Inflammatory macrophage treated with lipopolysaccharide for 4 hours (primary cell): ENCODE measurements at regions not wholly inside any gene's neighbourhood (a gene's known extent, or its start where the extent isn't known, plus 50 kb on each side); places are given as distances from the start of the nearest gene placed in this dataset.
"Not testable (repeated sequence)": the region's sequence is repeated elsewhere in the genome, so short reads cannot be mapped to it uniquely, and the experiment has no call there.

Experiments used
- DNase-seq: peaks from one replicate; pipeline ENCODE4 v3.0.0-alpha.2; 2020

DNA sequence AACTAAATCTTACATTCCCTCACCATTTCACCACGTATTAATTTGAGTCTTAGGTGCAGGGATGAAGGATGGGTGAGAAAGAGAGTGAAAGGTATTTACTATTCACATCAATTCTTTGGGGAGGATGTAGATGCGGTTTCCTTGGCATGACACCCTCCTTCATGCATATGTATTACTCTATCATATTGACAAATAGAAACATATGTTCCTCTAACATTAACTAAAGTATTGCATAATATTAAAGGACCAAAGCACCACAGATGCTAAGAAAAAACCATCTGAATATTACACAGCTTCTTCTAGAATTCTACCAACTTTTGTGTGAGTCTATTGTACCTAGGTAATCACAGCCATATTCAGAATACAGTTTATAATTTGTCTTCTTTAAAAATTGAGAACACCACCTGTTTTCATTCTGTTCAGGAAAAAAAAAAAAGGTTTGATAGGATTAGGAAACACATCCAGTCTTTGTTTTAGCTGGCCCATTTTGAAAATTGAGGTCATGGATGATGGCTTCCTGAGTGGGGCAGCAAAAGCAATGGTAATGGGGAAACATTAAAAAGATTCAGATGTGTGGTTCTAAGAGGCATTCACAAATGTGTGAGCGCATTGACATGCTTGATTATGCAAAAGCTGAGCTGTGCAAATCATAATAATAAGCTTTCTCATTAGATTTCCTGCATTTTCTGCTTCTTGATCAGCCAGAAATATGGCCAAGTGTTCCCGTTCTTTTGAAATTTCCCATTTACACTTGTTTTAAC is 1011.5 kb upstream of the NUDT12 start:
- no peak for DNase-seq

DNA sequence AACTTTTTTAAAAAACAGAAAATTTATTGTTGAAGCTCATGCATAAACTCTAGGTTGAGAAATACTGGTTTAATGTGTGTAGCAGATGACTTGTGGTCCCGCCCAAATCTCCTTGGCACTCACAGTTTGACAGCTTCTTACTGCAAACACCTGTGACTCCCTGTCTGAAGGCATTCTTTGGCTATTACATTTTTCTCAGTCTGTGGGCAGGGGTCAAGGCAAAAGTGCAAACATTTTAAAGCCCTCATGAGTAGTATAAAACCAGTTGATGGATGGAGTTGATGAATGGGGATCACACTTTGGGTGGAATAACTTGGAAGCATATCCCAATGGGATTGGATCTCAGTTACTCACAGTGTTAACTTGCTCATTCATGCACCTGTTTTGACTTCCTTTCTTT is 1007.0 kb upstream of the NUDT12 start:
- DNase-seq: no peak

DNA sequence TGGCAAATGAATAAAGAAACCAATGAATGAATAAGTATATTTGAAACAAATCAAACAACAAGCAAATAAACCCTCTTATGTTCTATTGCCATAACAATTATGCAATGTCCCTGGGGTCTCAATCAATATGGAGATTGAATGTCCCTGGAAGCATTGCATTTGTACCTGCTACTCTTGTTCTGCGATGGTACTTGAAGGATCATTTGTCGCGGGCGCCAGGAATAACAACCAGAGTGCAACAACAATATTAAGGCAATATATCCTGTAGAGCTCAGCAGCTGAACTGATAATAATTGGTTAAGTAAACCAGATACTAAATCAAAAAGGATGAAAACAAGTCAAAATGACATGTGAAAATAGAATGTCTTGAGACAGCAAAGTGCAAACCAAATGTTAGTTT is 1001.9 kb upstream of the NUDT12 start:
- DNase-seq: no peak

DNA sequence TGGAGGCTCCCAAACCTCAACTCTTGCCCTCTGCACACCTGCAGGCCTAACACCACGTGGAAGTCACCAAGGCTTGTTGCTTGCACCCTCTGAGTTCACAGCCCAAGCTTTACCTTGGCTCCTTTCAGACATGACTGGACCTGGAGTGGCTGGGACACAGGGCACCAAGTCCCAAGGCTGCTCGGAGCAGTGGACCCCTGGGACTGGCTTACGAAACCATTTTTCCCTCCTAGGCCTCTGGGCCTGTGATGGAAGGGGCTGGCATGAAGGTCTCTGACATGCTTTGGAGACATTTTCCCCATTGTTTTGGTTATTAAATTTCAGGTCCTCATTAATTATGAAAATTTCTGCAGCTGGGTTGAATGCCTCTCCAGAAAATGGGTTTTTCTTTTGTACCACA is 994.4 kb upstream of the NUDT12 start:
- DNase-seq: no peak

DNA sequence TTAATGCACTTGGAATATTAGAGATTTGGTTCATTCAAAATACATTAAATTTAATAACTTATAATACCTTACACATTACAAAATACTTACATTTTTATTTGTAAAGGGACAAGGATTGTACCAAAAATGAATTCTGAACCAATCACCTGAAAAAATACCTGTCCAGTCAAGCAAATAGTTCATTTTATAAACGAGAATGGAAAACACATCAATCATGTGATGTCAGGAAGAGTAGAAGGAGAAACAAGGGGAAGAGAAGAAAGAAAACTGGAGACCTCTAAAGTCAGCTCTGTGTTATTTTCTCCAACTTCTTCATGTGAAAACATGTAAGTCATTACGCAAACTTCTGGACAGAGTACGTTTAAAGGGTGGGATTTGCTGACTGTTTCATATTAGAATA is 989.0 kb upstream of the NUDT12 start:
- DNase-seq: no peak

DNA sequence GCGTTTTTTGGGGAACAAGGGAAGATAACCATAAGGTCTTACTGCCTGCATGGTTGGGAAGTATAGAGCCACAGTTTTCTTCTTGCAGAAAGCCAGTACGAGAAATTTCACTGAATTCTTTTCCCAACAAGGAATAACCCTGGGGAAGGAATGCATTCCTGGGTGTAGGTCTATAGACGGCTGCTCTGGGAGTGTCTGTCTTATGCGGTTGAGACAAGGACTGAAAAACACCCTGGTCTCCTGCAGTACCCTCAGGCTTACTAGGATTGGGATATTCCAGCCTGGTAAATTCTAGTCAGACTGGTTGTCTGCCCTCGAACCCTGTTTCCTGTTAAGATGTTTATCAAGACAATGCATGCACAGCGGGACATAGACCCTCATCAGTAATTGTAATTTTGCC is 984.3 kb upstream of the NUDT12 start:
- not testable (repeated sequence) for DNase-seq

DNA sequence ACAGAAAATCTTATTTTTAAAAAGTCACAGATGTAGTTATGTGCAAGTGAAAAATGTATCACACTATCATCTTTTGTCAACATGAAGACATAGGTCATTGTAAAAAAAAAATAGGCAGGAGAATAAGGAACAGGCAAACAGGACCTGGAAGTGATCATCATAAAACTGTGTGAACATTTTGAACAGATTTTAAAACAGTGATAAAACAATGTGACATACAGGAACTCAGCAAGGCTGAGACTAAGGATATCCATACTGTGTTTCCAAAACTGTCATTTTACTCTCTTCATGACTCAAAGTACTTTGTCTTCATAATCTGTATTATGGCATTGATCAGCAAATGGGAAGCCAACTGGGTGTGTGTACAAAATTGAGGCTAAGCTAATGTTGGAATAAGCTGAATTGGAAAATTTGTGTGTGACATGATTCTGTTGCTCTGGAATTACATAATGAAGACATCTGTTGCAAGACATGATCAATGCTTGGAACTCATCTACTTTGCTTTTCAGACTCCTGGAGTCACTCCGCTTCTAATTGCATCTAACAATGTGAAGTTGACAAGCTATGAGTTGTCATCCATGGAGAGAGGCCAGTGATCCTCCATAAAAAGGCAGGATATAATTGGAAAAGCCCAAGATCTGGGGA is 978.7 kb upstream of the NUDT12 start:
- no peak for DNase-seq

DNA sequence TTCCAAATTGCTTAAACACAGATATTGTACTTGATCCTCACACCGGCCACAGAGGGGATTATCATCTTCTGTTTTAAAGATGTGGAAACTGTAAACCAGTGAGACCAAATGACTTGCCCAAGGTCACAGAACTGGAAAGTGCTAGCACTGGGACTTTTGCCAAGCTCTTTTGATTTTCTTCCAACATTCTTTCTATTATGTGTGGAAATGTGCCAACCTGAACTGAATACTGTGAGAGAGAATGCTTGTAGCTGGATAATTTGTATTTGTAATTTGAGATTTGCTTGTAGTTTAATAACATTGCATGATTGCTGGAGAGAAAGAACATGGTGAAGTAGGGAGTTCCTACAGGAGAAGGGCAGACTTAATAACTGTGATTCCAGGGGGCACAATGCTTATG is 977.9 kb upstream of the NUDT12 start:
- DNase-seq: no peak

DNA sequence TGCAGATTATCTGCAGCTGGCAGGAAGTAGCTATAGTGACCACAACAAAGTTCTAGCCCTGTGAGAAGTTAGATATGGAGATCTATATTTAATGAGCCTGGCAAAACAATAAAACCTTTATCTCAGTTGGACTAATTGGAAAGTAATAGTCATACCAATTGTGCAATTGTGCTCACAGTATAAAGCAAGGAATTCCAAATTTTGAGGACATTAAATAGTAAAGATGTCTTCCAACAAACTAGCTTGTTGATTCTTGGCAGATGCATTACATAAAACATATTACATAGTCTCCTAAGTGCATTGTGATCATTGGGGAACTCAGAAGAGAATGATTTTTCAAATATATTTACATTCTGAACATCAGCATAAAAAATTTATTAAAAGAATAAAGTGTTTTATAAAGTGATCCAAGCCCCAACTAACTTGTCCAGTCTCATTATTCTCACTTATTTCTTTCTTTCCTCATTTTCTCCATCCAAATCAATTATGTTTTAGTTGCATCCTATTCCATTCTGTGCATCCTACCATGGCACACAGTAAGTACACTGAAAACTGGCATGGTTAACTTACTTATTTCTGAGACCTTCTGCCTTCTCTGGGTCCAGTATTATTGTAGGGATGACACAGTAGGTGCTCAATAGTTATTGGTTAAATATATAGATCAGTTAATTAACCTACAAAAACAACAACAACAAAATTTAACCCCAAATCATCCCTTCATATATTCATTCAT is 977.2 kb upstream of the NUDT12 start:
- DNase-seq: no peak

DNA sequence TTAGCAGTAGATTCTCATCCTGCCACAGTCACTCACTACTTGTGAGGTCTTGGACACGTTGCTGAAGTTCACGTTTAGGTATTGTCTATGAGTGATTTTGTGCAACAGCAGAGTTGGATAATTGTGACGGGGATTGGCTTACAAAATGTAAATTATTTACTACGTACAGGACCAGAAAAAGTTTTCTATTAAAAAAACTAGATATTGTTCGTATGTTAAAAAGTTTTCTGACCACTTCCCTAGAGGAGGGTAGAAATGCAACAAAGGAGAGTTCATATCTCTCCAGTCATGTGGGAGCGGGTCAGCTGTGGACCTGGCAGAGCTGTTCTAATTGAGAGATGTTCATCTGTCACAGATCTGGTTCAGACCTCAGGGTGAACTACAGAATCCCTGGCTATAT is 976.1 kb upstream of the NUDT12 start:
- DNase-seq: no peak

DNA sequence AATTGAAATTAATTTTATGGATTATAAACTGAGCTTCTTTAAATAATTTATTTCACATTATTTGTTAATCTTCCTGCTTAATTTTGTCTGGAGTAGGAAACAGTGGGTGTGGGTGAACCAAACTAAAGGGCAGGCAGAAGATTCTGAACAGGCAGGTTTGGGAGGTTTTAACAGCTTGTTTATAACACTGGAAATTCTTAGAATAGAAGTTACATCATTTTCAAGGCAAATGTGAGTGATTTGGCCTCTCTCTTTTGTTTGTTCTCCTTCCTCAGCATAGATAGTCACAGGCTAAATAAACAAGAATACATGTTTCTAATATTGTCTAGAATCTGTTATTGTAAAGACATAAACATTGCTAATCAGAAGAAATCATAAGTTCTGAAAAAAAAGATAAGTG is 970.9 kb upstream of the NUDT12 start:
- DNase-seq: no peak

DNA sequence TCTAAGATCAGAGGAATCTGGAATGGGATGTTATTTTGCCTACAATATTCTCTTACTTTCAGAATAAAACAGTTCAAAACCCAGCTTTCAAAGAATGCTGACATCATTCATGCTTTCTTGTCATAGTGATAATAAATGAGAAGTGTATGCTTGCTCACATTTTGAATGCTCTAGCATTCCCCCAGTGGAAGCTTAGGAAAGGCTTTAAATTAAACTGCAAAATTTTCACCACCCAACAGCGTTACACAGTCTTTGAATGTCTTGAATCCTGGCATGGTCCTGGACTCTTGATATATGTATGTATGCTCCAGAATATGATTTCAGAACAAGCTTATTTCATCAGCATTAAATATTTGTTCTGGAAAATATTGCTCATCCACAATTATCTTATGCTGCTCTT is 964.3 kb upstream of the NUDT12 start:
- DNase-seq: no peak

DNA sequence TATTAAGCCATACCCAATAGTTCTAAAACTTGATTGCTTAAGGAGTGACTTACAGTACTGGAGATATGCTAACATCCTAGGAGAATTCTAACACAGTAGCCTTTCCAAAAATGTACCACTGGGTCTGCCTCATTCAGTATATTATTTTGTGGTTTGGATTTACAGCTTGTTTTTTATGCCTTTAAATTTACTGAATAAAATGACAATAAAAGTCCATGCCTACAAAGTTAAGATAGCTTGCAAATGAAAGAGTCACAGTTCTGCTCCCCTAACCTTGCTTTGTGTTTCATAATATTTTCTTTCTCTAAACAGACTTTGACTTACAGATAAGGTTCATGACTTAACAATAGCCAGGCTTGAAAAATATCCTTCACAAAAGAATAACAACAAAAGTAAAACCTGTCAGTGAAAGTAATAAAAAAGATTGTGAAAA is 951.1 kb upstream of the NUDT12 start:
- DNase-seq: no peak

DNA sequence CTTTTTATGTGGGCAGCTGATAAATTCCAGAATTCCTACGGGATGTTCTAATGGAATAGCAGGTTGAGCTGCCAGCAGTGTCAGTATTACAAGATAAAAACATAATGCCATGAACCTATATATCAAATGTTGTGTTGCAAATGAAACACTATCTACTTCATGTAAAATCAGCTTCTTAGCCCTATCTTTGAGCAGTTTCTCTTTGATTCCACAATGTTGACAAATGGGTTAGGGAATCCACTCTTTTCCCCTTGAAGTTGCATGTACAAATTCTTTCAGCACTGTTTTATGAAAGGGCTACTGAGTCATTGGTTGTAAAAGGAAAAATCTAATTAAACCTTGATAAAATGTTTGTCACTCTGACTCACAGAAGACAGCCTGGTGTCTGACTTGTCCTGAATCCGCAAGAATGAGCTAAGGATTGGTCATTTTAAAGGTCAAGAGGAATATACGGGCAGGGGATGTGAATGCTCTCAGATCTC is 950.6 kb upstream of the NUDT12 start:
- DNase-seq: no peak

DNA sequence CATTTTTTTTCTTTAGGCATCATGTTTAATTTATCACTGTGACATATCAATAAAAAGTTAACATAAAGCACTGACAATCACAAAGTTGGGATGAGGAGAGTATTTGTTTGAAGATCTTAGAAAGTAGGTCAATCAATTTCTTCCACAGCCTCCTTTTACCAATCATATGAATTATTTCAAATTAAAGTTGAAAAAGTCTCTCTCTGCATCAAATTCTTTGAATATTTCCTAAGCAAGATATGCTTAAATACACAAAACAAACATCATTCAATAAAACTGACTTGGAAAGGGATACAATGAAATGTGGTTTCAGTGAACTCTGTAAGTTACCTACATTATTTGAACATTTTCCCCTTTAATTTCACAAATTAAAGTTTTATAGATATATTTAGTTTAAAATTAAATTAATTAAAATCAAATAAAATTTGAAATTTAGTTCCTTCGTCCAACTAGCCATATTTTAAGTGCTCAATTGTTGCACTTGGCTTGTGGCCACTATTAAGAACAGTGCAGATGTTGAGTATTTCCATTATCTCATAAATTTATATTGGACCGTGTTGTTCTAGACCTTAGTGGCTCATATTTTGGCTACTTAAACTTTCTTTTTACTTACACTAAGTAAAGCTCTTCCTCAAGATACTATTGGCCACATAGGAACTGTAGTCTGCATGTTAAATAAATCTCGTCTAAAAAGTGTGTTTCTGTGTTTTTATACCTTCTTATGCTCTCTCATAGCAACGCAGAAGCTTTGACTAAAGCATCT is 949.7 kb upstream of the NUDT12 start:
- DNase-seq: no peak

DNA sequence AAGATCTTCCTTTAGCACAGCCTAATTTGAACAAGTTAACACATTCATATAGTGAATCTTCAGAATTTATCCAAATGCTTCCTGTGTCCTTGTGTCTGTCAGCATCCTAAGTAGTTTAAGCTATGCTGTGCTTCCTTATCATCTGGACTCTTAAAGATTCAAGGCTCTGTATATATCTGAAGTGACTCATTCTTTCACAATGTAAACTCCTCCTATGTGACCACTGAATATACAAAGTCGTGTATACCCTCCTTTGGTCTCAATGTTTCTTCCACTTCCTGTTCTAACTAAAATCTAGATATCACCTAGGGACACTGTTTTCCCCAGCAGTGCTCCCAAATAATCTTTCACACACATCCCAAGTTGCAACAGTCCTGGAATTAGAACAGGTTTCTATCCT is 935.7 kb upstream of the NUDT12 start:
- DNase-seq: no peak

DNA sequence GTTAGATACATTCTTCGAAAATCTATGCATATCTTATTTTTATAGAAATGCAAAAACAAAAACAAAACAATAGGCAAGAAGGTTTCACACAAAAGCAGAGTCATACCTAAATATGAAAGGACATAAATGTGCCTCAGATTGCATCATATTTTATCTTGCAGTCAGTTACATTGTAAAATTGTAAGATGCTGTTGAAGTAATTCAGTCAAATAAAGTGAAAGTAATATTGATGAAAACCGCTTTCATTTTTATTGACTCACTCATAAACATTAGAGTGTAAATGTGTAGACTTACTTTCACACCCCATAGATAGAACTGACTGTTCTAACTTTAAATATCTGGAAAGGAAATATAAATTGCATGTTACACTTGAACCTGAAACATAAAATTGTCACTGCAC is 931.5 kb upstream of the NUDT12 start:
- no peak for DNase-seq

DNA sequence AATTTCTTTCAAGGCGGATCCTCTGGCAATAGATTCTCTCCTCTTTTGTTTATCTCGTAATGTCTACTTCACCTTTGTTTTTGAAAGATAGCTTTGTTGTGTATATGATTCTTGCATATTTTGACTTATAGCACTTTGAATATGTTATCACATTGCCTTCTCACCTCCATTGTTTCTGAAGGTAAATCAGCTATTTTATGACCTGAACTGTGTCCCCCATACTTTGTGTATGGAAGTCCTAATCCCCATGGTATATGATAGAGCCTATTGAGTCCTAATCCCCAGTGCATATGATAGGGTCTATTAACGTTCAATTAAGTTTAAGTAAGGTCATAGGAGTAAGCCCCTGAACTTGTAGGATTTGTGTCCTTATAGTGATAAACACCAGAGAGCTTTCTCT is 910.2 kb upstream of the NUDT12 start:
- DNase-seq: no peak

DNA sequence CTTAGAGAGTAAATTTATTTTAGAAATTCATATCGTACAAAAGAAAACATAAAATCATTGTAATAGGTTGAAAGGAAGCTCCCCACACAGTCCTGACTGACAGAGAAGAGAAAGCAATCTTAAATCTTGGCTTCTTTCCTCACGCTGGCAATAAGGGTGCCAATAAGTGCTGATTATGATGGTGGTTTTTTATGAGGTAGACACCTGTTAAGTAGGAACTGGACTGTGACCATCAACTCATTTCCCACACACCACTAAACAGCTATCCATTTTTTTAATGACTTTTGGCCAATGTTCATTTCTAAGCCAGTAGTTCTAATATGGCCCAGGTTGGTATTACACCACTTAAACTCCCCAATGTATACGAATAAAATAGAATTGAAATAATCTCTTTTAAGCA is 893.5 kb upstream of the NUDT12 start:
- DNase-seq: no peak

DNA sequence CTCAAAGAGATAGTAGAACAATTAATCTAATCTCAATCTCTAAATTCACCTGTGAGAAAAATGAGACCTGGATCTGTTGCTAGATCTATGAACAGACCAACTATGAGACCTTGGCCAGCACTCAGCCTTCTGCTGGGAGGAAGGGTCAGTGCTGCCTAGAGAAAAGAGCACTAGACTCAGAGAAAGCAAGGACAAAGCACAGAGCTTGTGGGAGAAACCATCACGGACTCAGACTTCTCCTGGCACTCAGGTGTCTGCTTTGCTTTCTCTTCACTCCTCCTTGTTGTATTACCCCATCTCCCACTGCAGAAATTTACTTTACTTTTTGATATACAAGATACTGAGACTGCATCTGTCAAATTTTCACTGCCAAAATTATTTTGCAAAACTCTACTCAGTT is 890.0 kb upstream of the NUDT12 start:
- no peak for DNase-seq

DNA sequence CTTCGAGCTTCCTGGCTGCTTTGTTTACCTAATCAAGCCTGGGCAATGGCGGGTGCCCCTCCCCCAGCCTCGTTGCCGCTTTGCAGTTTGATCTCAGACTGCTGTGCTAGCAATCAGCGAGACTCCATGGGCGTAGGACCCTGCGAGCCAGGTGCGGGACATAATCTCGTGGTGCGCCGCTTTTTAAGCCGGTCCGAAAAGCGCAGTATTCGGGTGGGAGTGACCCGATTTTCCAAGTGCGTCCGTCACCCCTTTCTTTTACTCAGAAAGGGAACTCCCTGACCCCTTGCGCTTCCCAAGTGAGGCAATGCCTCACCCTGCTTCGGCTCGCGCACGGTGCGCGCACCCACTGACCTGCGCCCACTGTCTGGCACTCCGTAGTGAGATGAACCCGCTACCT is 889.3 kb upstream of the NUDT12 start:
- DNase-seq: not testable (repeated sequence)

DNA sequence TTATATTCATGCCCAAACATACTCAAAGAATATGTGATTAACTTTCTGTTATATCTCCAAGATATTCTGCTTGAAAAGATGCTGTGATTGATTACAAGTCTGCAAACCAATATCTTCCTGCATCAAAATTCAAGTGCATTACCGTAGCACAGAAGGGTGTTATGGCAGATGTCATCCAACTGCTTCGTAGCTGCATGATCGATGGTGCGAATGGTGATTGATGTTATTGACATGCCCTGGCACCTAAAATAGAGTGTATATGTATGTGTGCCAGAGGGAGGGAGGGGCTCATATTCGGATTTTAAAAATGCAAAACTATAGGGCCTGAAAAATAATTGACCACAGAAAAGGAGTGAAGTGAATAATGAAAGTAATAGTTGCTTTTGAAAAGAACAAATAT is 882.1 kb upstream of the NUDT12 start:
- DNase-seq: no peak

DNA sequence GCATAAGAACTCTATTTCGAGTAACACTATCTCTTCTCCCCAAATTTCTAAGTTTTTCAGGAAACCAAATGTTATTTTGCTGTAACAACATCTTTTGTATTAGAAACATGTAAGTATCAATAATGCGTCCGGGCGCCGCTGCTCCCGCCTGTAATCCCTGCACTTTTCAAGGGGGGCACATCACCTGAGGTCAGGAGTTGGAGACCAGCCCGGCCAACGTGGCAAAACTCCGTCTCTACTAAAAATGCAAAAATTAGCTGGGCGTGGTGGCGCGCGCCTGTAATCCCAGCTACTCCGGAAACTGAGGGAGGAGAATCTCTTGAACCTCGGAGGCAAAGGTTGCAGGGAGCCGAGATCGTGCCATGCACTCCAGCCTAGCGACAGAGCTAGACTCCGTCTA is 881.1 kb upstream of the NUDT12 start:
- no peak for DNase-seq
